Ovary (tissue), 3 donors: ENCODE measurements at regions not wholly inside any gene's neighbourhood (a gene's known extent, or its start where the extent isn't known, plus 50 kb on each side); places are given as distances from the start of the nearest gene placed in this dataset.

ENCODE experiments used
- CTCF ChIP-seq, 3 donors: fragments of 450-650 bp in 2 of 3; fragments of 200-600 bp in 1 of 3; IDR thresholded peaks; one replicate each; pipeline versions ENCODE4 v1.5.1 to v1.8.0; 2016 to 2022; ENCODE audit warnings: antibody characterized with exemption in 3 of 3, mild to moderate bottlenecking in 1 of 3
- POLR2A ChIP-seq: fragments of 450-650 bp; IDR thresholded peaks from one replicate; pipeline ENCODE4 v1.6.1; 2017; ENCODE audit warnings: antibody characterized with exemption, mild to moderate bottlenecking, moderate library complexity
- donor health status: DM: no; HTN: no; CAD: no.

GRCh38 chr14:41986700-41987099 is 380.0 kb downstream of the LRFN5 start:
- TF ChIP-seq POLR2A (no peak), CTCF (IDR thresholded peaks at IDR 0.05) (no peak)
